Colonic mucosa (tissue), 4 donors: ENCODE measurements at regions not wholly inside any gene's neighbourhood (a gene's known extent, or its start where the extent isn't known, plus 50 kb on each side); places are given as distances from the start of the nearest gene placed in this dataset.

ENCODE experiments used
- DNase-seq: peaks from one replicate; pipeline ENCODE4 v3.0.0-alpha.2; 2020
- H3K27ac ChIP-seq: fragments of 200-600 bp; one replicate; pipeline ENCODE4 v1.8.0; 2021
- H3K27me3 ChIP-seq: fragments of 200-600 bp; one replicate; pipeline ENCODE4 v1.8.0; 2021
- H3K36me3 ChIP-seq: fragments of 200-600 bp; one replicate; pipeline ENCODE4 v1.8.0; 2021
- H3K4me1 ChIP-seq: fragments of 200-600 bp; one replicate; pipeline ENCODE4 v1.8.0; 2021; ENCODE audit warnings: mild to moderate bottlenecking
- H3K4me3 ChIP-seq: fragments of 200-600 bp; one replicate; pipeline ENCODE4 v1.8.0; 2021
- H3K9ac ChIP-seq, 2 donors: one replicate each; pipeline ENCODE4 v1.7.0; 2013; ENCODE audit warnings: control low read depth in 2 of 2, low read depth in 2 of 2, low read length in 2 of 2
- H3K9me3 ChIP-seq: fragments of 200-600 bp; one replicate; pipeline ENCODE4 v1.8.0; 2021
- intact Hi-C: fragments of 100-400 bp; cut with DNase I; formaldehyde crosslinking; loops from one replicate; pipeline ENCODE4 v1.14.1; 2022
- TF ChIP-seq, protein P1 (sequence below): fragments of 200-600 bp; IDR thresholded peaks from one replicate; pipeline ENCODE4 v1.8.0; 2022; ENCODE audit warnings: antibody characterized with exemption, mild to moderate bottlenecking
- donor health status: healthy.
- donor health status: DM: no; HTN: no; CAD: no.
- donor health status: DM: no; HTN: no; CAD: no.

DNA sequence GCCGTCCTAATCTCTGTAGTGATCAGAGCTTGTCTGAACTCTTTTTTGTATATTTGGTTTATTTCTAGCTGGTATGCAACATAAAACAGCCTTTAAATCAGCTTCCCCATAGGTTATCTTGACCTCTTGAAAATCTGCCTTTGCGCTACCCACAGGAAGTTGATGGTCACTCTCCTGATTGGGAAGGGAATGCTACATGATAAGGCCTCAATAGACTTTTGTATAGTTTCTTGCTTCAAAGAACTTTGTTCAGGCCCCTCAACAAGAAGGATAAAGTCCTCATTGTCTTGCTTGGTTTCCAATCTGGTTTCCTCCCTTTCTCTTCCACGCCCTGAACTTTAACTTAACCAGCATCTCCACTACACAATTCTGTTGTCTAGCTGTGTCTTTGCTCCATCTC lies 95.4 kb upstream of the TENT5A start:
- Histone ChIP-seq H3K9me3 (no peaks in the 10 kb centered on the region), H3K4me3 (no peak overlapping the region), H3K36me3 (no peaks in the 10 kb centered on the region), H3K4me1 (no peaks in the 10 kb centered on the region), H3K27me3 (no peaks in the 10 kb centered on the region), H3K27ac (no peak overlapping the region), H3K9ac (no peak overlapping the region)
- no peak for DNase-seq
- TF ChIP-seq, protein P1, sequence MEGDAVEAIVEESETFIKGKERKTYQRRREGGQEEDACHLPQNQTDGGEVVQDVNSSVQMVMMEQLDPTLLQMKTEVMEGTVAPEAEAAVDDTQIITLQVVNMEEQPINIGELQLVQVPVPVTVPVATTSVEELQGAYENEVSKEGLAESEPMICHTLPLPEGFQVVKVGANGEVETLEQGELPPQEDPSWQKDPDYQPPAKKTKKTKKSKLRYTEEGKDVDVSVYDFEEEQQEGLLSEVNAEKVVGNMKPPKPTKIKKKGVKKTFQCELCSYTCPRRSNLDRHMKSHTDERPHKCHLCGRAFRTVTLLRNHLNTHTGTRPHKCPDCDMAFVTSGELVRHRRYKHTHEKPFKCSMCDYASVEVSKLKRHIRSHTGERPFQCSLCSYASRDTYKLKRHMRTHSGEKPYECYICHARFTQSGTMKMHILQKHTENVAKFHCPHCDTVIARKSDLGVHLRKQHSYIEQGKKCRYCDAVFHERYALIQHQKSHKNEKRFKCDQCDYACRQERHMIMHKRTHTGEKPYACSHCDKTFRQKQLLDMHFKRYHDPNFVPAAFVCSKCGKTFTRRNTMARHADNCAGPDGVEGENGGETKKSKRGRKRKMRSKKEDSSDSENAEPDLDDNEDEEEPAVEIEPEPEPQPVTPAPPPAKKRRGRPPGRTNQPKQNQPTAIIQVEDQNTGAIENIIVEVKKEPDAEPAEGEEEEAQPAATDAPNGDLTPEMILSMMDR = no peak
- intact Hi-C loops = no loop called here

DNA sequence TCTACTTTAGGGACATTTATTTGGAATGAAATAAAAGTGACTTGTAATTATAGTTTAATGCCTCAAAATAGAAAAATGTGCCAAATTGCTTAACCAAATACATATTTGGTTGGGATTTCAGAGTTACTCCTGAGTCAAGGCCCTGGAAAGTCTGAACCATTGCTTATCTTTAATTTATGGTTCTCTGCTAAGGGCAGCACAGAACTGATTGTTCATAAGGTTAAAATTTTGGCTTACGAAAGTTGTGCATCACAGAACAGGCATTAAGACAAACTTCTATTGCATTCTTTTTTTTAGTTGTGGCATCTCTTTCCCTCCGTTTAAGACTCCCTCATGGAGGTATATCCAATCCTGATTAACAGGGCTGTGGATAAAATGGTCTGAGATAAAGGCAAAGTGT lies 92.2 kb upstream of the TENT5A start:
- H3K9me3 ChIP-seq = no peaks in the 10 kb centered on the region
- H3K36me3 ChIP-seq = no peaks in the 10 kb centered on the region
- TF ChIP-seq, protein P1 = no peak
- no peaks in the 10 kb centered on the region for H3K27me3 ChIP-seq
- H3K9ac ChIP-seq = no peak overlapping the region
- no peaks in the 10 kb centered on the region for H3K4me1 ChIP-seq
- H3K27ac ChIP-seq = no peak overlapping the region
- no peak for DNase-seq
- H3K4me3 ChIP-seq = no peak overlapping the region
- intact Hi-C loops = no loop called here

DNA sequence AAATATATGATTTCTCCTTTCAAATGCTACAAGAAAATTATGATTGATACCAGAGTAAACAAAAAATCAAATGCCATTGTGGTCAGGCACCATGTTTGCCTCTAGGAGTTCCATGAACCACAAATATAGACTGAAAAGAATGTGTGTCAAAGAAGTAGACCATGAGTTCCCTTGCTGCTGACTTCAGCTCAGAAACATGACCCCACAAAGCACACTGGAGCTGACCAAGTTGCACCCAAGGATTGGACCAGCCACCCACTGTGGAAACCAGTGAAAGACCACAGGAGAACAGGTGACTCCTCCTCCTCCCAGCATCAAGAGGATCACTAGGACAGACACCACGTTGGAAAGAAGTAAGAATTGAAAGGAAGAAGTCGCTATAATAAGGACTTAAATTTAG lies 90.8 kb upstream of the TENT5A start:
- no peaks in the 10 kb centered on the region for H3K9me3 ChIP-seq

DNA sequence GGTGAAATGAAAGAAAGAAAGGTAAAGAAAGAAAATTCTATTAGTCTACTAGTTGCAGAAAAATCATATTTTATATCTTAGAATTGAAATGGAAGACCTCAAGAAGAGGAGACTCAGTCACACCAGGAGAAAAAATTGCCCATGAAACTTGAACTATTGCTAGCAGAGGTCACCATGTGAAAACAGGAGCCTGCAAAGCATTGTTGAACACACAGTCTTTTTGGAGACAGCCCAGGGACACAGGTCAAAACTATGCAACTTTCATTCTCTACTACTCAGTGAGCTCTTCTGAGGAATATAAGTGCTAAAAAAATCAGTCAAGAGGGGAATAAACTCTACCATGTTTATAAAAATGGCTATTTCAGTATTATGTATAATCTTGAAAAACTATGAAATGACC lies 89.8 kb upstream of the TENT5A start:
- Histone ChIP-seq H3K27me3 (no peaks in the 10 kb centered on the region), H3K4me1 (peaks cover 3% of the 10 kb centered on the region), H3K4me3 (no peak overlapping the region), H3K9ac (no peak overlapping the region), H3K36me3 (no peaks in the 10 kb centered on the region), H3K27ac (no peak overlapping the region), H3K9me3 (no peaks in the 10 kb centered on the region)
- intact Hi-C loops = no loop called here
- TF ChIP-seq, protein P1 = no peak
- DNase-seq = no peak

More for the DNA sequence above, 90.8 kb upstream of the TENT5A start:
- intact Hi-C loops = no loop called here
- TF ChIP-seq, protein P1 = no peak
- Histone ChIP-seq H3K27ac (no peak overlapping the region), H3K4me3 (no peak overlapping the region), H3K36me3 (no peaks in the 10 kb centered on the region), H3K27me3 (no peaks in the 10 kb centered on the region), H3K4me1 (no peaks in the 10 kb centered on the region), H3K9ac (no peak overlapping the region)
- DNase-seq = no peak

DNA sequence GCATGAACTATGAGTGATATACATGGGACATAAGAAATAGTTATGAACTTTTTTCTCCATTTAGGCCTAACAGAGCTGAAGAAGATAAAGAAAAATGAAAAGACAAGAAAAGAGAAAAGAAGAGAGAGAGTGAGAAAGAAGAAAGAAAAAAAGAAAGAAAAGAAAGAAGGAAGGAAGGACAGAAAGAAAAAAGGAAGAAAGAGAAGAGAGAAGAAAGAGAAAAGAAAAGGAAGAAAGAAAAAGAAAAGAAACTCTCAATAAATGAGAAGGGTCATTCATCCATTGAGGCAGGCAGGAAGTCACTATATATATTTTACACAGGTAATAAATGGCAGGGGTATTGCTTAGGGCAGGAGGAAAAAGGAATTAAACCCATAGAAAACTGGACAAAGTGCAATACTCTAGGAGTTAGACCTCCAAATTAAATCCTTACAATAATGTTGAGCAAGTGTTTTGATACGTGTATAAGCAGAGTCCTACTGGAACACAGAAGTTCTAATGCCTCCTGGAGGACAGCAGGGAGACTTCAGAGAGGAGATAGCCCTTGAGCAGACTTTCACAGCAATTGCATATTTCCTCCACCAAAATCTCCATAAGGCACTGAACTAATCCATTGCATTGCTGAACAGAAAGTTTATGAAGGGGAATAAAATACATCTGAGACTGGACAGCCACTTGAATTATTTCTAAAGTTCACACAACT lies 86.4 kb upstream of the TENT5A start:
- no peak overlapping the region for H3K9ac ChIP-seq
- no peak overlapping the region for H3K4me3 ChIP-seq
- no peak overlapping the region for H3K27ac ChIP-seq
- H3K4me1 ChIP-seq = peaks cover 3% of the 10 kb centered on the region
- H3K36me3 ChIP-seq = no peaks in the 10 kb centered on the region
- no peak for DNase-seq
- no peaks in the 10 kb centered on the region for H3K9me3 ChIP-seq
- H3K27me3 ChIP-seq = no peaks in the 10 kb centered on the region
- intact Hi-C loops = no loop called here
- TF ChIP-seq, protein P1 = no peak
